ENCODE measurements at regions not wholly inside any gene's neighbourhood (a gene's known extent, or its start where the extent isn't known, plus 50 kb on each side); places are given as distances from the start of the nearest gene placed in this dataset.

DNA sequence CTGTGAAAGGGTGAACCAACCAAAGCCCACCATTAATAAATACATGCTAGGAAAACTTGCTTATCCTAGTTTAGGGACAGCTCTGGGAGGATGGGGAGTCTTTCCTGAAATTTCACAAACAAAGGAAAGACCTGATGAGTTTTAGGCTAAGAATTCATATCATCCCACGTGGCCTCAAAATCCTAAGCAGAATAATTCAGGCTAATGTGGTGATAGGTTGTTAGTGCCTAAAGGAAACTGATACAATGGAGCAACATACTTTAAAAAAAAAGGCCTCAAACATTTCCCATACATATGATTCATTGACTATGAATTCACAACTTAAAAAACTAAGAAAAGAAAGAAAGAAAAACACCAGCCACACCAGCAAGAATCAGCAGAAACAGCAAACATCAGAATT, 126.9 kb upstream of the CNTN4 start:
- no peak overlapping the region for H3K4me3 ChIP-seq
- no peaks in the 10 kb centered on the region for H3K36me3 ChIP-seq
- DNase-seq (ENCODE audit: low spot score) (no peak), ATAC-seq (ENCODE audit: insufficient number of reproducible peaks, low FRiP score, low read depth) (no peak)
- no peak overlapping the region for H3K27ac ChIP-seq
- no peaks in the 10 kb centered on the region for H3K9me3 ChIP-seq
- no peaks in the 10 kb centered on the region for H3K27me3 ChIP-seq (replicated peaks; ENCODE audit: insufficient read depth)
- TF ChIP-seq, protein P1, sequence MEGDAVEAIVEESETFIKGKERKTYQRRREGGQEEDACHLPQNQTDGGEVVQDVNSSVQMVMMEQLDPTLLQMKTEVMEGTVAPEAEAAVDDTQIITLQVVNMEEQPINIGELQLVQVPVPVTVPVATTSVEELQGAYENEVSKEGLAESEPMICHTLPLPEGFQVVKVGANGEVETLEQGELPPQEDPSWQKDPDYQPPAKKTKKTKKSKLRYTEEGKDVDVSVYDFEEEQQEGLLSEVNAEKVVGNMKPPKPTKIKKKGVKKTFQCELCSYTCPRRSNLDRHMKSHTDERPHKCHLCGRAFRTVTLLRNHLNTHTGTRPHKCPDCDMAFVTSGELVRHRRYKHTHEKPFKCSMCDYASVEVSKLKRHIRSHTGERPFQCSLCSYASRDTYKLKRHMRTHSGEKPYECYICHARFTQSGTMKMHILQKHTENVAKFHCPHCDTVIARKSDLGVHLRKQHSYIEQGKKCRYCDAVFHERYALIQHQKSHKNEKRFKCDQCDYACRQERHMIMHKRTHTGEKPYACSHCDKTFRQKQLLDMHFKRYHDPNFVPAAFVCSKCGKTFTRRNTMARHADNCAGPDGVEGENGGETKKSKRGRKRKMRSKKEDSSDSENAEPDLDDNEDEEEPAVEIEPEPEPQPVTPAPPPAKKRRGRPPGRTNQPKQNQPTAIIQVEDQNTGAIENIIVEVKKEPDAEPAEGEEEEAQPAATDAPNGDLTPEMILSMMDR (IDR thresholded peaks at IDR 0.05) = no peak
- peaks cover 0 to 8% of the 10 kb centered on the region in 2 donors for H3K4me1 ChIP-seq (ENCODE audit: control insufficient read depth in 1 of 2, low read depth in 2 of 2)

DNA sequence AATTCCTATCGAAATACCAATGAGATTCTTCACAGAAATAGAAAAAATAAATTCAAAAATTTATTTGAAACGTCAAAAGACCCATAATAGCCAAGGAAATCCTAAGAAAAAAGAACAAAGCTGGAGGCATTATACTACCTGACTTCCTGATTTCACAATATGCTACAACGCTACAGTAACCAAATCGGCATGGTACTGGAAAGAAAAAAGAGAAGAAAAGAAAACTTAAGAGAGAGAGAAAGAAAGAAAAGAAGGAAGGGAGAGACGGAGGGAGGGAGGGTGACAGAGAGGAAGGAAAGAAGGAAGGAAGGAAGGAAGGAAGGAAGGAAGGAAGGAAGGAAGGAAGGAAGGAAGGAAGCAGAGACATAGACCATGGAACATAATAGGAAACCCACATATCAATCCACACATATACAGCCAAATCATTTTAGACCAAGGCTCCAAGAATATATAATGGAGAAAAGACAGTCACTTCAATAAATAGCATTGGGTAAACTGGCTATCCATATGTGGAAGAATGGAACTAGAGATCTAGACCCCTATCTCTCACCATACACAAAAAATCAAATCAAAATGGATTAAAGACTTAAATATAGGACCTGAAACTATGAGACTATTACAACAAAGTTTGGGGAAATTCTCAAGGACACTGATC, 118.6 kb upstream of the CNTN4 start:
- Histone ChIP-seq H3K27me3 (replicated peaks; ENCODE audit: insufficient read depth) (no peaks in the 10 kb centered on the region), H3K4me3 (no peak overlapping the region), H3K9me3 (no peaks in the 10 kb centered on the region), H3K27ac (no peak overlapping the region), H3K4me1 (ENCODE audit: control insufficient read depth in 1 of 2, low read depth in 2 of 2) (no peaks in the 10 kb centered on the region), H3K36me3 (no peaks in the 10 kb centered on the region)
- DNase-seq (ENCODE audit: low spot score) (no peak), ATAC-seq (ENCODE audit: insufficient number of reproducible peaks, low FRiP score, low read depth) (no peak)
- TF ChIP-seq, protein P1 (IDR thresholded peaks at IDR 0.05) = no peak

DNA sequence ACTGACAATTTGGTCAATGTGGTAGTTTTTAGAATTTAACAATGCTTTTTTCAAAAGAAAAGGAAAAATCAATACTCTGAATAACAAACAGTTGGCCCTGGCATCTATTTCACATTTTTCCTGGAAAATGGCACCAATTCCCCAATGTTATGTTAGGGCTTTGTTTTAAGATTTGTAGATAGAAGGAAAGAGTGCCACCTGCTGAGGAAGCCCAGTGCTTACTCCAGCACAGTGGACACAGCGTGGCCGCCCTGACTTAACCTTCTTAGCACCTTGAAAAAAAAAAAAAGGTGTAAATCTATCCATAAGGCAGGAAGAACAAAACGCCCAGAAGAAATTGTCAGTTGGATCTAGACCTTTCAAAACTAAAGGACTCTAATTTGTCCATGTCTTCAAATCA, 110.7 kb upstream of the CNTN4 start:
- Histone ChIP-seq H3K9me3 (no peaks in the 10 kb centered on the region), H3K36me3 (no peaks in the 10 kb centered on the region), H3K4me3 (no peak overlapping the region), H3K27me3 (replicated peaks; ENCODE audit: insufficient read depth) (no peaks in the 10 kb centered on the region), H3K4me1 (ENCODE audit: control insufficient read depth in 1 of 2, low read depth in 2 of 2) (no peaks in the 10 kb centered on the region), H3K27ac (no peak overlapping the region)
- TF ChIP-seq, protein P1 (IDR thresholded peaks at IDR 0.05) = no peak
- DNase-seq (ENCODE audit: low spot score) (no peak), ATAC-seq (ENCODE audit: insufficient number of reproducible peaks, low FRiP score, low read depth) (no peak)

DNA sequence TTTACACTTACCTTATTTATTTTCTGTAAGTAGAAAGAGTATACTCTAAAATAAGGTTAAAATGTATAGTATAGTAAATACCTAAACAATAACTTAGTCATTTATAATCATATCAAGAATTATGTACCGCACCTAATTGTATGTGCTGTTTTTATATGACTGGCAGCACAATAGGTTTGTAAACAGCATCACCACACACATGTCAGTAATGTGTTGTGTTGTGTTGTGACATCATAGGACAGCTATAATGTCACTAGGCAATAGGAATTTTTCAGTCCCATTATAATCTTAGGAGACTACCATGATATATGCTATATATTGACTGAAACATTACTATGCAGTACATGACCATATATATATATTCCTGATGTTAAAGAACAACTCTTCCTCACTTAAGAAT, 99.9 kb upstream of the CNTN4 start:
- Histone ChIP-seq H3K4me1 (ENCODE audit: control insufficient read depth in 1 of 2, low read depth in 2 of 2) (no peaks in the 10 kb centered on the region), H3K27me3 (replicated peaks; ENCODE audit: insufficient read depth) (no peaks in the 10 kb centered on the region), H3K4me3 (no peak overlapping the region), H3K27ac (no peak overlapping the region), H3K9me3 (no peaks in the 10 kb centered on the region), H3K36me3 (no peaks in the 10 kb centered on the region)
- ATAC-seq (ENCODE audit: insufficient number of reproducible peaks, low FRiP score, low read depth) (no peak), DNase-seq (ENCODE audit: low spot score) (no peak)
- TF ChIP-seq, protein P1 (IDR thresholded peaks at IDR 0.05) = no peak

DNA sequence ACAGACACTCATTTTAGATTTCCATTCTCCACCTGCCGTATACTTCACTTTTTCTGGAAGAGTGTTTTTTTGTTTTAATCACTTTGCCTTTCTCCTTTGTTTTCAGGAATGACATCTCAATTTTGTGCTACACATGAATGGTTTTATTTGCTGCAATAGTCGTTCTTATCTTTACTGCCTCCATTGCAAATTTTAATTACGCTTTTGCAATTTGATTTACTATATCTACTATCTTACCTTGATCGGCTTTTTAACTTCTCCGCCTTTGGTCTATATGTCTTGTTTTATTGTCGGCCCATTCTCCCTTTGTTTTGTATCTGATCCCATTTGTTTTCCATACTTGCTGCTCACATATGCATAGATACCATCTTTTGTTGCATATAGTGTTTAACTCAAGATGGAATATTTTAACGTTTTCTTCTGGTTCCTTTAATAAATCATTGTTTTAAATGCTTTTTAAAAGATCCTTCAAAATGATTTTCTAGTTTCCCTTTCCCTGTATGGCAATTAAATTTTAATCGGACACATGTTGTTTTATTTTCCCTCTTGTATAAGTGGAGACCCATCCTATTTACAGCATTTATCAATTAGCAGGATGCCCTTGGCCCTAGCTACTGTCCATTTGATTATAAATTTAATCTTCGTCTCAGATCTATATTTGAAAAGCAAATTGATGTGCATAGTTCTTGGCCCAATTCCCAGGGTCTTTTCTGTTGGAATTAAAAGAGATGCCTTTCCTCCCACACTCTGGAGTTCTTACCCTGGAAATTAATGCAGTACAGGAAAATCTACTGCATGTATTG, 97.2 kb upstream of the CNTN4 start:
- H3K36me3 ChIP-seq = no peaks in the 10 kb centered on the region
- H3K4me3 ChIP-seq = no peak overlapping the region
- DNase-seq (ENCODE audit: low spot score) (no peak), ATAC-seq (ENCODE audit: insufficient number of reproducible peaks, low FRiP score, low read depth) (no peak)
- H3K4me1 ChIP-seq (ENCODE audit: control insufficient read depth in 1 of 2, low read depth in 2 of 2) = no peaks in the 10 kb centered on the region
- H3K27ac ChIP-seq = no peak overlapping the region
- no peaks in the 10 kb centered on the region for H3K9me3 ChIP-seq
- TF ChIP-seq, protein P1 (IDR thresholded peaks at IDR 0.05) = no peak
- H3K27me3 ChIP-seq (replicated peaks; ENCODE audit: insufficient read depth) = no peaks in the 10 kb centered on the region

All from thoracic aorta (tissue), 2 donors.